SJSA1 (cell line): ENCODE measurements at regions not wholly inside any gene's neighbourhood (a gene's known extent, or its start where the extent isn't known, plus 50 kb on each side); places are given as distances from the start of the nearest gene placed in this dataset.

Experiments used
- DNase-seq, 2 experiments: peaks; one replicate each; pipeline ENCODE4 v3.0.0-alpha.2; 2015 to 2020; ENCODE audit warnings: low spot score in 2 of 2, low read depth in 1 of 2
- H3K27ac ChIP-seq: fragments of 250-450 bp; sonication (Bioruptor Pico); 2 replicates; pipeline ENCODE4 v1.5.1; 2020; ENCODE audit warnings: mild to moderate bottlenecking, moderate library complexity
- H3K27me3 ChIP-seq: fragments of 250-450 bp; sonication (Bioruptor Pico); replicated peaks from 2 replicates; pipeline ENCODE4 v1.5.1; 2020; ENCODE audit warnings: mild to moderate bottlenecking, moderate library complexity
- H3K36me3 ChIP-seq: fragments of 250-450 bp; sonication (Bioruptor Pico); 2 replicates; pipeline ENCODE4 v1.5.1; 2020; ENCODE audit warnings: mild to moderate bottlenecking
- H3K4me1 ChIP-seq: fragments of 250-450 bp; sonication (Bioruptor Pico); replicated peaks from 2 replicates; pipeline ENCODE4 v1.6.1; 2021; ENCODE audit warnings: mild to moderate bottlenecking
- H3K4me3 ChIP-seq: fragments of 250-450 bp; sonication (Bioruptor Pico); 2 replicates; pipeline ENCODE4 v1.5.1; 2020; ENCODE audit warnings: mild to moderate bottlenecking
- H3K9me3 ChIP-seq: fragments of 250-450 bp; sonication (Bioruptor Pico); replicated peaks from 2 replicates; pipeline ENCODE4 v1.5.1; 2020; ENCODE audit warnings: mild to moderate bottlenecking

DNA sequence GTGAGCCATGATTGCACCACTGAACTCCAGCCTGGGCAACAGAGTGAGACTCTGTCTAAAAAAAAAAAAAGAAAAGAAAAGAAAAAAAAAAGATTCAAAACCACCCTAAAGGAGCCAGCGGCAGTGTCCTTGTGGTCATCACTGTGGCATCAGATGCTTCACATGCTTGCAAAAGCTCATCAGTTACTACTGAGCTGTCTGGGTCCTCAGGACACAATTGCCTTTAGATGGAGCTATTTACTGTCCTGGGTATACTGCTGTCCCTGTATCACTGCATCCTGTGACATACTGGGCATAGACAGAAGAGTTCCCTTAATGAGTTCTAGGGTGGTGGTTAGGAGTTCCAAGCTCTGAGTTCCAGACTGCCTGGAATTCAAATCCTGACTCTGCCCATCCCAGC, 85.8 kb downstream of the LINGO1 start:
- H3K4me3 ChIP-seq, result no peak overlapping the region
- no peak for DNase-seq

DNA sequence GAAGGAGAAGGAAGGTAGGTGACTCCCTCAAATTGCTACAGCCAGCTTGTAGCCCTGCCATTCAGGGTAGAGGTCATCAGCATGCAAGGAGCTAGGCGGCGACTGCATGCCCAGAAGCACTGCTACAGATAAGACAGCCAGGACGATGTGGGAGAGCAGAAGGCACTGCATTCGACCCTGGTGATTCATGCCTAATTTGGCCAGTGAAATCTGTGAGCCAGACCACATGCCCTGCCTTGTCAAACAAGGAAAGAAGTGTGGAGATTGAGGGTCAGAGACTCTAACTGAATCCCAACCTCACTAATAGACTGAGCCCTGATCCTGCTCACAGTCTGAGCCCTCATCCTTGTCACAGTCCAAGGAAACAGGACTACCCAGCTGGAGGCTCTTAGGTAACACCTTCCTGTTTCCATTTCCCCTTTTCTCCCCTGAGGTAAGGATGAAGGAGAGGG, 86.6 kb downstream of the LINGO1 start:
- no peak overlapping the region for H3K27ac ChIP-seq
- peaks cover 25% of the 10 kb centered on the region for H3K4me1 ChIP-seq
- H3K9me3 ChIP-seq, result no peaks in the 10 kb centered on the region
- H3K4me3 ChIP-seq, result no peak overlapping the region
- H3K27me3 ChIP-seq, result no peaks in the 10 kb centered on the region
- peak; percentile 44 to 65 for DNase-seq
- H3K36me3 ChIP-seq, result no peaks in the 10 kb centered on the region

More for the DNA sequence above, 85.8 kb downstream of the LINGO1 start:
- Histone ChIP-seq H3K4me1 (peaks cover 25% of the 10 kb centered on the region), H3K27me3 (no peaks in the 10 kb centered on the region), H3K9me3 (no peaks in the 10 kb centered on the region), H3K36me3 (no peaks in the 10 kb centered on the region), H3K27ac (no peak overlapping the region)

DNA sequence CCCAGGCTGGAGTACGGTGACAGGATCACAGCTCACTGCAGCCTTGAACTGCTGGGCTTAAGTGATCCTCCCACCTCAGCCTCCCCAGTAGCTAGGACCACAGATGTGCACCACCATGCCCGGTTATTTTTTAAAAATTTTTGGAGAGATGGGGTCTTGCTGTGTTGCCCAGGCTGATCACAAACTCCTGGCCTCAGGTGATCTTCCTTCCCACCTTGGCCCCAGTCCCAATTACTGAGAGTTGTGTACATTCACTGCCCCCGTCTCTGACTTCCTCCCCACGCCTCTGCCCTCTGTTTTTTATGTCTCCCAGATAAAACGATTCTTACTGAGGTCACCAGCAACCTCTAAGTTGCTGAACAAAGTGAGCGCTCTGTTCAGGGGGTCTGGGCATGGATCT, 87.7 kb downstream of the LINGO1 start:
- Histone ChIP-seq H3K9me3 (no peaks in the 10 kb centered on the region), H3K4me1 (peaks cover 25% of the 10 kb centered on the region), H3K4me3 (no peak overlapping the region), H3K27me3 (no peaks in the 10 kb centered on the region), H3K36me3 (no peaks in the 10 kb centered on the region), H3K27ac (no peak overlapping the region)
- DNase-seq, result no peak

DNA sequence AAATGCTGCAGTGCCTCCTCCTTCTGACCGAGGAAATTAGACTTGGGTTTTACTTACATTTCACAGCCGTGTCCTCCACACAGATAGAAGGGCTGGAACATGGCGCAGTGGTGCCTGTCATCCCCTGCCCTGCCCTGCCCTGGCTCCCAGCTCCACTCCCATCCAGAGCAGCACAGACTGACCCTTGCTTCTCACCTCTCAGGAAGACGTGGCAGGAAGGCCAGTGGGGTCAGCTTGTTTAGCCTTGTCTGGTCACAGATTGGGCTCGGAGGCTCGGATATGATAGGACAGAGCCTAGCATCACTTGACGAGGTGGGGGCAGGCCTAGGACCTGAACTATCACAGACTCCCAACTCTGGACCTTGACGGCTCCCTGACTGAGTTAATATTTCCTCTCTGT, 88.5 kb downstream of the LINGO1 start:
- Histone ChIP-seq H3K9me3 (no peaks in the 10 kb centered on the region), H3K27me3 (no peaks in the 10 kb centered on the region), H3K4me1 (peaks cover 25% of the 10 kb centered on the region), H3K36me3 (no peaks in the 10 kb centered on the region), H3K4me3 (no peak overlapping the region), H3K27ac (no peak overlapping the region)
- DNase-seq, result no peak

DNA sequence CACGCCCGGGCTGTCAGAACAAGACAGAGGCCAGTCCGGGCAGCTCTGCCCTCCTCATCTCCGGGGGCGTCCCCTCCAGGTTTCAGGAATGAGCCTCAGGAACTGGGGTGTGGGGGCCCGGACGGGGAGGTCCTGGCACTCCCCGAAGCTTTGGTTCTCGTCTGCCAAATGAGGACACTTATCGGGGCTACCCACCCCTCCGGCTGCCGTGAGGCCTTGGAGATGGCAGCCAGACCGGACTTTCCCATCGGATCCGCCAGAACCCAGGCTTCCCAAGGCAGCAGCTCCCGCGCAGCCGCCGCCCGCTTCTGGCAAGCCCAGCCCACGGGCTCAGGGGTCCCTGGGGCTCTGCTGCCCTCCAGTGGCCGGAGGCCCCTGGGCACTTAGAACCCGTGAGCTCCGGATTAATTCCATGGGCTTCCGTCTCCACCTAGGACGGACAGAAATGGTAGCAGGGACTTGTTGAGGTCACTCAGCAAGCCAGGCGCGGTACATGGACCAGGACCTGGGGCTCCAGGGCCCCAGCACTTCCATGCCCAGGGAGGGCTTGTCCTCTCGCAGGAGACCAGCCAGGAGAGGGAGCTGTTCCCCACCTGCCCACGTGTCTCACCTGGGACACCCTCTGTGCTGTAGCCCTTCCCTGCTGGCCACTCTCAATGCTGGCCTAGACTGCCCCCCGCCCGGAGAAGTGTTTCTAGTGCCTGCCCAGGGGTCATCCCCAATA, 89.4 kb downstream of the LINGO1 start:
- Histone ChIP-seq H3K36me3 (no peaks in the 10 kb centered on the region), H3K27me3 (no peaks in the 10 kb centered on the region), H3K9me3 (no peaks in the 10 kb centered on the region), H3K4me3 (peak overlapping the region; percentile 27), H3K27ac (no peak overlapping the region), H3K4me1 (peaks cover 25% of the 10 kb centered on the region)
- DNase-seq, result peak; percentile 81 to 87

DNA sequence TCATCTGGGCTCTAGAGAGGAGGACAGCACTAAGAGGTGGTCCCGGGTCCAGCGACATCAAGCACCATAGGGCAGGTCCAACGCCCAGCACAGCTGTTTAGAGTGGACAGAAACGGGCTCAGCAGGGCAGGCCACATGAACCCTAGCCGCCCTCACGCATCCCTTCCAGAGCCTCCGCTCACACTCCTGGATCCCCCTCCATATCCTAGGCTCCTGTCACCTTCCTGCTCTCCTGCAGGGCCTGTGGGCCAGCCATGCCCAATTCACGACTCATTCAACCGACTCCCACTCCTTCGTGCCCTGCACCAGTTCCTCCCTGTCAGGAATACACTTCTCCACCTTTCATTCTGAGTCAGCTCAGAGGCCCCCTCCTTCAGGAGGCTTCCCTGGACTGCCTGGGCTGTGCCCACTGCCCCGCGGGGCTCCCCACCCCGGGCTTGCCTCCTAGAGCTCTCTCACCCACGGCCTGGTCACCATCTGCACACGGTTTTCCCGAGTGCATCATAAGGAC, 90.2 kb downstream of the LINGO1 start:
- Histone ChIP-seq H3K36me3 (no peaks in the 10 kb centered on the region), H3K27me3 (no peaks in the 10 kb centered on the region), H3K27ac (no peak overlapping the region), H3K4me3 (peak overlapping the region; percentile 27), H3K4me1 (peaks cover 25% of the 10 kb centered on the region), H3K9me3 (no peaks in the 10 kb centered on the region)
- peak in 1 of 2 experiments; percentile 27 for DNase-seq

DNA sequence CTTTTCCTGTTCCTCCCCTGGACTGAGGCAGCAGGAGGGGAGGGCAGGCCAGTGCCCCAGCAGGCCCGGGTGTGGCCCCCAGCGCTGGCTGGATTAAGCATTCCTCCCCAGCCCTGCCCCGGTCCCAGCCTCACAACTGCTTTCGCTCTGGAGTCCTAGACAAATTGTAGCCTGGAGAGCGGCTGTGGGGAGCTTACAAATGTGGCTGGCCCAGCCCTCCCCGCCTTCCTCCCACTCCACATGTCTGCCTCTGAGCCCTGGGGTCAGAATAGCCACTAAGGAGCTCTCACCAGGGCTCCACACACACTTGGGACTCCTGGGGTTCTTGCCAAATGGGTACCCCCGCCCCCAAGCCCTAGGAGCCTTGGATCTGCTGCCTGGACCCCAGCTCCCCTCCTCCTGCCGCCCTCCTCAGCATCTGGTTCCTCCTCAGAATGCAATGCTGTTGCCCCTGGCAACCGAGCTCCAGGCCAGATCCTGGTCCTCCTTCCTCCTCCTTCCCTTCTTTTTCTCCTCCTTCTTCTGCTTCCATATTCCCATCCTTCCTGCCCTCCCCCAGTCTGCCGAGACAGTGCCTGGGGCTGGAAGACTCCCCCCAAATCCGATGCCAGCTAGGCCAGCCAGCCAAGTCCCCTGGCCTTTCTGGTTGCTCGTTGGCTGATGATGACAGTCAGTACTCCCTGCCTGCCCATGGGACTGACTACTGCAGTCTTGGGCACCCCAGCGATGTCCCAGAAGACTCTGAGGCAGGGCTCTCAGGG, 91.1 kb downstream of the LINGO1 start:
- no peak for DNase-seq
- H3K27ac ChIP-seq, result no peak overlapping the region
- no peak overlapping the region for H3K4me3 ChIP-seq
- H3K4me1 ChIP-seq, result peaks cover 25% of the 10 kb centered on the region
- H3K36me3 ChIP-seq, result no peaks in the 10 kb centered on the region
- H3K27me3 ChIP-seq, result no peaks in the 10 kb centered on the region
- H3K9me3 ChIP-seq, result no peaks in the 10 kb centered on the region

DNA sequence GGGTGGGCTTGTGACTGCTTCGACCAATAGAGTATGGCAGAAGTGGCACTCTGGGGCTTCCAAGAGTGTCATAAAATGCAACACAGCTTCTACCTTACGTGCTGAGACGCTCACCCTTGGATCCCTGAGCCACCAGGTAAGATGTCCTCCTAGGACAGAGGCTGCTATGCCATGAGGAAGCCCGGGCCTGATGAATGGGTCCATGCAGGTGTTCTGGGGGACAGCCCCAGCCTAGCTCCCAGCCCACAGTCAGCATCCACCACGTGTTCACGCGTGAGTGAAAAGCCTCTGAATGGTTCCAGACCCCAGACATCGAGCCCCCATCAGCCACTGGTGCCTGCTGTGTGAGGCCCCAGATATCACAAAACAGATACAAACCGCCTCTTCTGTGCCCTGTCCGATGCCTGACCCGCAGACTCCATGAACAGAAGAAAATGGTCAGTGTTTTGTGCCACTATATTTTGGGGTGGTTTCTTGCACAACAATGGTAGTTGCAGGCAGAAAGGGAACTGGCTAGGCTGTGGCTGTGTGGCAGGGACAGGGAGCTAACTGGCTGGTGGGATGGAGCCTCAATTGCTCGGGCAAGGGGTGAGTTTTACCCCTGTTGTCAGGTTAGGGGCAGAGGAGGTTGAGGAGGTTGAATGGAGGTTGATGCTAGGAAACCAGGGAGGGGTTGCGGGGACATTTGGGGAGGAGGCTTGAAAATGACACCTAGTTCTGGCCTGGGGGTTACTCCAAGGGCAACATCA, 92.2 kb downstream of the LINGO1 start:
- no peaks in the 10 kb centered on the region for H3K9me3 ChIP-seq
- H3K4me3 ChIP-seq, result no peak overlapping the region
- H3K4me1 ChIP-seq, result peaks cover 15% of the 10 kb centered on the region
- DNase-seq, result no peak
- H3K36me3 ChIP-seq, result no peaks in the 10 kb centered on the region
- H3K27me3 ChIP-seq, result no peaks in the 10 kb centered on the region
- H3K27ac ChIP-seq, result no peak overlapping the region

DNA sequence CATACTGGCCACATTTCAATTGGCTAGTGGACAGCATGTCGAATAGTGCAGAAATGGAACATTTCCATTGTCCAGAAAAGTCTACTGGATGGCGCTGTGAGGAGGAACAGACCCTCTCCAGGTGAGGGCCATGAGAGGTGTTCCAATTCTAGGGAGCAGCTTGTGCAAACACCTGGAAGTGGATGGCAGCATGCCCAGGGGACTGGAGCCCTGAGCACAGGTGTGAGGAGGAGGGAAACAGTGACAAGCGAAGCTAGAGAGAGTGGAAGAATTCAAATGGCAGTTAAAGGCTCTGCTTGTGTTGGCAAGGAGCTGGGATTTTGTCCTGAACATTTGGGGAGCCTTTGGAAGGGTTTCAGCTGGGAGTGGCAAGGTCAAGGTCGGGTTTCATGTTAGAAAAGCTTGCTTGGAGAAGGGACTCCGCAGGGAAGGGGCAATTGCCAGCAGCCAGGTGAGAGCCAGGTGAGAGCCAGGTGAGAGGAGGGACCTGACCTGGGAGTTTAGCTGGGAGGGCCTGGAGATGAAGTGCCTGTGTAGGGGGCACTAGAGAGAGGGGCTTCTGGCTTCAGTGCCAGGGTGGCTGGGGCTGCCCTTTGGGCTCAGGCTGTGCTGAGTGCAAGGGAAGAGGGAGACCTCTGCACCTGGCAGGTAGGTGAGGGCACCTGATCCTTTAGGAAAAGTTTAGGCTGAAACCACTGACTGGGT, 93.8 kb downstream of the LINGO1 start:
- H3K27ac ChIP-seq, result no peak overlapping the region
- H3K4me3 ChIP-seq, result no peak overlapping the region
- H3K9me3 ChIP-seq, result no peaks in the 10 kb centered on the region
- DNase-seq, result no peak
- H3K27me3 ChIP-seq, result no peaks in the 10 kb centered on the region
- no peaks in the 10 kb centered on the region for H3K36me3 ChIP-seq
- peaks cover 13% of the 10 kb centered on the region for H3K4me1 ChIP-seq

DNA sequence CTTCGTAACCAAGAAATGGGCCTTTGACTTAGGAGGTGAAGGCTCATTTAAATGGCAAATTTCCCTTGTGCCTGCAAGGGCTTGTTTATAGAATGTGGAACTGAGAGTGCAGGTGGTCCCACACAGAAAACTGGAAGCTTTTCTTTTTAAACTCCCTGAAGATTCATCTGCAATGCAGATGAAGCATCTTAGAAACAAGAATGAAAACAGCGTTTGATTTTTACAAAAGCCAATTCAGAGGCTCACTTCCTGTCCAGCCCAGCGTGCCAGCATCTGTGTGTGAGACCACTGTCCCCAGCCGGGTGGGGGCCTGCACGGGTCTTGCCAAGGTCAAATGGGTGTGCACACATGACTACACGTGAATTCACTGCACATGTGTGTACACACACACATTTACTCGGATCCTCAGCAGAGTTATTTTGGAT, 94.7 kb downstream of the LINGO1 start:
- no peaks in the 10 kb centered on the region for H3K27me3 ChIP-seq
- no peak for DNase-seq

DNA sequence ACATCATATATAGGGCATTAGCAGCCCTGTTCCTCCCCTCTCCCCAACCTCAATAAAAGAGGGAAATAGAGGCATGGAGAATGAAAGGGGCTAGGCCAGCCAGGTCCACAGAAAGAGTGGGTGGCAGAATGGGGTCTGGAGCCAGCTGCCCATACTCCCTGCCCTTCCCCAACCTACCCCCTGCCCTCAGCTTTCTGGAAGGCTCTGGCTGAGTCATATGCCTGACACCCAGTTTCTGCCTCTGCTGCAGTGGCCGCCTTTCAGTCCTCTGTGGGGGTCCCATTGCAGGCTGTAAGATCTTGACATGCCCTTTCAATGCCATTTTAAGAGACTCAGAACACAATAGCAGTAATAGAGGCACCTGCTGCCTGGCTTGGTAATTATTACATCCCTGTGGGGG, 95.7 kb downstream of the LINGO1 start:
- Histone ChIP-seq H3K9me3 (no peaks in the 10 kb centered on the region), H3K4me3 (no peak overlapping the region), H3K4me1 (no peaks in the 10 kb centered on the region; the same call in 1 of the 2 replicates), H3K36me3 (no peaks in the 10 kb centered on the region), H3K27me3 (no peaks in the 10 kb centered on the region), H3K27ac (no peak overlapping the region)
- no peak for DNase-seq

More for the DNA sequence above, 94.7 kb downstream of the LINGO1 start:
- peaks cover 8% of the 10 kb centered on the region for H3K4me1 ChIP-seq
- H3K36me3 ChIP-seq, result no peaks in the 10 kb centered on the region
- H3K27ac ChIP-seq, result no peak overlapping the region
- no peaks in the 10 kb centered on the region for H3K9me3 ChIP-seq
- H3K4me3 ChIP-seq, result no peak overlapping the region

DNA sequence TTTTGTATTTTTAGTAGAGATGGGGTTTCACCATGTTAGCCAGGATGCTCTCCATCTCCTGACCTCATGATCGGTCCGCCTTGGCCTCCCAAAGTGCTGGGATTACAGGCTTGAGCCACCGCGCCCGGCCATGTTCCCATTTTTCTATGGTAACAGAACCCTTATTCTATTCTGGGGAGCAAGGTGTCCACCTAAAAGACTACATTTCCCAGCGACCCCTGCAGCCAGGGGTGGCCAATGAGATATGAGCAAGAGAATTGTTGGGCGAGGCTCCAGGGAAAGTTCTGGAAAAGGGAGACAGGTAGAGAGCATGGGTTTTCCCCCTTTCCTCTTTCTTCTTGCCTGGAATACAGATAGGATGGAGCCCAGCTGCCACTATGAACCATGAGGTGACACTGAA, 96.9 kb downstream of the LINGO1 start:
- H3K36me3 ChIP-seq, result no peaks in the 10 kb centered on the region
- H3K4me1 ChIP-seq, result no peaks in the 10 kb centered on the region
- no peak overlapping the region for H3K27ac ChIP-seq
- no peaks in the 10 kb centered on the region for H3K27me3 ChIP-seq
- H3K9me3 ChIP-seq, result no peaks in the 10 kb centered on the region
- H3K4me3 ChIP-seq, result no peak overlapping the region
- DNase-seq, result no peak
